Coronary artery (tissue), 2 donors: ENCODE measurements at regions not wholly inside any gene's neighbourhood (a gene's known extent, or its start where the extent isn't known, plus 50 kb on each side); places are given as distances from the start of the nearest gene placed in this dataset.

Experiments used
- DNase-seq: peaks from one replicate; pipeline ENCODE4 v3.0.0-alpha.2; 2017; ENCODE audit warnings: low spot score
- H3K27ac ChIP-seq, 2 donors: fragments of 200-600 bp; sonication (generic); one replicate each; pipeline ENCODE4 v1.5.1; 2016 to 2019
- H3K4me3 ChIP-seq: fragments of 200-600 bp; sonication (generic); 2 replicates; pipeline ENCODE4 v1.5.1; 2016; ENCODE audit warnings: mild to moderate bottlenecking, moderate library complexity
- CTCF ChIP-seq: fragments of 200-600 bp; sonication (generic); IDR thresholded peaks from one replicate; pipeline ENCODE4 v1.5.1; 2019; ENCODE audit warnings: antibody characterized with exemption

- no peak for TF ChIP-seq CTCF
- no peak overlapping the region for H3K4me3 ChIP-seq
- no peak overlapping the region for H3K27ac ChIP-seq
- no peak for DNase-seq
These were observed 123.7 kb upstream of the KIF26B start for GRCh38 chr1:245031041-245031440.

DNA sequence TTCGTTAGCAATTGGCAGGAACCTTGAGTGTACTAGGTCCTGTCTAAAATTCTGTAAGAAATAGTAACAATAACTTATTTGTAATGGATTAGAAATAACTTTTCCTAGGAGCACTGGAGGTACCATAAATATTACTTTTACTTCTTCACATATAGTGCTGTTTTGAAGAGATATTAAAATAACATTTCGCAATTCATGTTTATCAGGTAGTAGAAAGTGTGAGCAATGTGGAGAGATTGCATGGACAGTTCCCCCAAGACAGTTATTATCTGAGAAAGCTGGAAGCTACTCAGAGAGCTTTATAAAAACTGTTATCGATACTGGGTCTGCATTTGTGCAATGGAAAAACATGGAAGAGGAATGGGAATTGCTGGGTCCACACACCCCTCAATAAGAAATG lies 128.5 kb upstream of the KIF26B start:
- no peak overlapping the region for H3K4me3 ChIP-seq
- TF ChIP-seq CTCF, result no peak
- no peak overlapping the region for H3K27ac ChIP-seq
- DNase-seq, result no peak

- no peak for TF ChIP-seq CTCF
These were observed 129.3 kb upstream of the KIF26B start for GRCh38 chr1:245025525-245025924.

DNA sequence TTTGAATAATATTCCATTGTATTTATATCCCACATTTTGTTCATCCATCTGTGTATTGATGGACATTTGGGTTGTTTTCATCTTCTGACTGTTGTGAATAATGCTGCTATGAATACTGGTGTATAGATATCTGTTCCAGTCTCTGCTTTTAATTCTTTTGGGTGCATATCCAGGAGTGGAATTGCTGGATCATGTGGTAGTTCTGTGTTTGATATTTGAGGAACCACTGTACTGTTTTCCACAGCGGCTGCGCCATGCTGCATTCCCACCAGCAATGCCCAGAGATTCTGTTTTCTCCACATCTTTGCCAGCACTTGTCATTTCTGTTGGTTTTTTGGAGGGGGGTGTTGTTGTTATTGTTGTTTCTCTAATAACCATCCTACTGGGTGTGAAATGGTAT lies 131.6 kb upstream of the KIF26B start:
- Histone ChIP-seq H3K27ac (no peak overlapping the region), H3K4me3 (no peak overlapping the region)
- TF ChIP-seq CTCF, result no peak
- DNase-seq, result no peak

More at GRCh38 chr1:245025525-245025924, 129.3 kb upstream of the KIF26B start:
- Histone ChIP-seq H3K27ac (no peak overlapping the region), H3K4me3 (no peak overlapping the region)
- DNase-seq, result no peak

GRCh38 chr1:245019910-245020486 lies 134.8 kb upstream of the KIF26B start:
- Histone ChIP-seq H3K4me3 (no peak overlapping the region), H3K27ac (no peak overlapping the region)
- DNase-seq, result no peak
- TF ChIP-seq CTCF, result no peak

DNA sequence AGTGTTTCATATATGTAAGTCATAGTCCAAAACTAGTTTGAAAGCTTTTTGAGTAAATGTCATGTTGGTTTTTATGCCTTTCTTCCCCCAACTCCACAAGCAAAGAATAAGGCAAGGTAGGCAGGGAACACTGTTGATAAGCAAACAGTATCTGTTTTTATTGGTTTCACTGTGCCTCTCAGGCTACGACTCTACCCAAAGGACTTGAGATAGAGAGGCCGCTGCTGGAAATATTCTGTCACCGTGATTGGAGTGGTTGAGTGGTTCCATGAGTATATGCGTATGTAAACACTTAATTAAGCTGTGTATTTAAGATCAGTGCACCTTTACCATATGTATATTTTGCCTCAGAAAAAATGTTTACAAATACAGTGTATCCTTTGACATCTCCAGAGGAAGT lies 138.1 kb upstream of the KIF26B start:
- no peak overlapping the region for H3K27ac ChIP-seq
- no peak overlapping the region for H3K4me3 ChIP-seq
- TF ChIP-seq CTCF, result no peak
- DNase-seq, result no peak

DNA sequence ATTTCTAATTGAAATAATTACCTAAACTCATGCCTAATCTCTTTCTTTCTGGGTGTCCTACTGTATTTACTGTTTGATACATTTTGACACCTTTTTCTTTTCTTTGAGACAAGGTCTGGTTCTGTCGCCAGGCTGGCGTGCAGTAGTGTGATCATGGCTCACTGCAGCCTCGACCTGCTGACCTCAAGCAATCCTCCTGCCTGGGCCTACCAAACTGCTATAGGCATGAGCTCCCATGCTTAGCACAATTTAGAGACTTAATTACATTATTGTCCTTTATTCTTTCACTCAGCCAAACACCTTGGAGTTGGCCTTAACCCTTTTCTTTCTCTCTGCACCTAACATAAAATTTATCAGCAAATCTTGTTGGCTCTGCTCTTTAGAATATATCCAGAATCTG lies 139.8 kb upstream of the KIF26B start:
- no peak for TF ChIP-seq CTCF
- no peak overlapping the region for H3K4me3 ChIP-seq
- no peak for DNase-seq
- H3K27ac ChIP-seq, result no peak overlapping the region
